NCI-H774 (cell line): ENCODE measurements at regions not wholly inside any gene's neighbourhood (a gene's known extent, or its start where the extent isn't known, plus 50 kb on each side); places are given as distances from the start of the nearest gene placed in this dataset.

Source experiments
- DNase-seq: peaks from one replicate; lab custom pipeline; 2025; lab: John Stamatoyannopoulos, UW

DNA sequence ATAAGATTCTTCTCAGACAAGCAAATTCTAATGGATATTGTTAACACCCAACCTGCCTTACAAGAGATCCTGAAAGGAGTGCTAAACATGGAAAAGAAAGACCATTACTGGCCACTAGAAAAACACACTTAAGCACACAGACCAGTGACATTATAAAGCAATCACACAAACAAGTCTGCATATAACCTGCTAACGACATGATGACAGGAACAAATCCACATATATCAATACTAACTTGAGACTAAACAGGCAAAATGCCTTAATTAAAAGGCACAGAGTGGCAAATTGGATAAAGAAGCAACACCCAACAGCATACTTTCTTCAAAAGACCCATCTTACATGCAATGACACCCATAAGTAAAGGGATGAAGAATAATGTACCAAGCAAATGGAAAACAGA, 100.5 kb upstream of the PCDH18 start:
- DNase-seq, result no peak

DNA sequence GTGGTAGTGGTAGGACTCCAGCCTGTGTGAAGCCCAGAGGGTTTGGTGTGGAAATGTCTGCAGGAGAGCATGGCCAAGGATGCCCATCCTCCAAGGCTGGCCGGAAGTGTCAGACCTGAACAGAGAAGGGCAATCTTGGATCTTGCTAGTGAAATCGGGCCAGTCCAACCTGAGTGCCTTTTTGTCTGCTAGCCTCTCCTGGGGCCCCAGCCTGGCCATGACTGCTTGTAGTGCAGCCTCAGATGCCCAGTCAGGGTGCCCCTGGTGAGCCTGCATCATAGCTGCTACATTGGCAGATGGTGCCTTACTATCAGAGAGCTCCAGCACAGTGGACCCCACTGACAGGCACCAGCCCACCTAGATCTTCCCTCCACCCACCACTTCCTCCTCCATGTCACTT, 99.3 kb upstream of the PCDH18 start:
- DNase-seq, result no peak

DNA sequence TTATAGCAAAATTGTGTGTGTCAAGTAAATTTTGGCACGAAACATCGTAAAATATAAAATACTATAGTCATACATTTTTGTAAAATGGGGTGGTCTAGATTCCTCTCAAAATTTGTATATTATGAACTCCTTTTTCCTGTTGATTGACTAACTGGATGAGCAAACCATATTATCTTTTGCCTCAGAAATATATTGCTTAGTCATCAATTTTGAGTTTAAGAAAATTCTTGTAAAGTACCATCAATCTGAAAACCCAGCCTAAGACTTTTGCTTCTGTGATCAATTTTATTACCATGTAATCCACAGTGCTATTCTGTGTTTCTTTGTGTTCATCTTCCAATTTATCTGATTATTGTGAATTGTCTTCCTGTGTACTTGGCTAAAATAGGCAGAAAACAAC, 98.0 kb upstream of the PCDH18 start:
- DNase-seq, result no peak

DNA sequence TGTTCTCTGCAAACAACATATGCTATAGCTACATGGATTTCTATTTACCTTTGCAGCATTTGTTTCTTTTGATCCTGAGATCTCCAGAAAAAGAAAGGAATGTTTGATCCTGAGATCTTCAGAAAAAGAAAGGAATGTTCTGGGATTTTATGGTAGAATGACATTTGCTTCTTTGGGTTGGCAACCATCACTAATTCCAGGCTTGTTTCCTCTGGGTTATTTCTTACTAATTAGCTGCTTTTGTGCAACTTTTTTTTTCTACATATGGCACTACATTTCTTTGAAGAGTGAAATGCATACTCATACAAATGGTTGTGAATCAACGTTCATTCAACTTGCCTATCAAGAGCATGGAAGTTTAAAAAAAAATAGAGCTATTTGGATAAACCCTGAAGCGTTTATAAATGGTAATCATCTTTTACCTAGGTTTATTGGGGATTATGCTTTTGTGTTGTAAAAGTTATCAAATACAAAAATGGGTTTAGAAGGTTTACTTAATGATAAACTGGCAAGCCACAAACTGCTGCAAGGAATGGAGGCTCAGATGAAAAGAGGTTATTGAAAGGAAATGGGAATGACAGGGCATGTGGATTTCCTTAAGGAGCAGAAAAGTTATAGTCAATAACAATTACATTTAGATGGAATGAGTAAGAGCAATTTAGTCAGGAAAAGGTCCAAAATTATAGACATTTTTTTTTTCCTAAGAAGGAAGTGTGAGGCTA, 95.6 kb upstream of the PCDH18 start:
- no peak for DNase-seq

DNA sequence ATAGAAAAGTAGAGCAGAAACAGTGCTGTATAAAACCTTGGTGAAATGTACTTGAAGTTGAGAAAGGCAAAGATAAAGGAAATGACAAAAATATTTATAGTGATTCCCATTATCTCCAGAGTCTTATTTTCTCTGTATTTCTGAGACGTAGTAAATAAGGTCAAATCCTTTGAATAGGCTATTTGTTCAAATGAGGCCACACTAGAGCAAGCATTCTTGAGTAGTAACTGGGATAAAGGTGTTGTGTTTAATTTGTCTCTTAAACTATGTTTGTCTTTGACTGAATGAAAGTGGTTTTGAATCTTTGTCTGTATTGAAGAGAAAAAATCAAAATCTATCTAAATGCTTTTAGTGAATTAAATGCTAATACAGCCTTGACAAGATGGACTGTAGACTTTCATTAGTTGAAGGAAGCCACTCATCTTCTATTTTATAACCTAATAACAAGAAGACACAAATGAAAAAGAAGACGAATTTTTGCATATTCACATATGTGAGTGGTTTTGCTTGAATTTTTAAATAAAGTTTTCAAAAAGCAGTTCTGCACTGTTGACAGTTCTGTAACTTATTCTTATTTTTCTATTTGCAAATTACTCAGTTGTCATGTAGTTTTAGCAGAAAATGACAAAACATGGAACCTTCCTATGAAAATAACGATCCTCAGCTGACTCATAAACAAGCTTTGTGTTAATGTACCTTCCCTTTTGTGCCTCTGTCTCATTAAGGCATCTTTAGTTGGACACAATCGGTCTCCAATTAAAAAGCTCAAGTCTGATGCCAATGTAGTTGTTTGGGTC, 94.8 kb upstream of the PCDH18 start:
- DNase-seq, result no peak

DNA sequence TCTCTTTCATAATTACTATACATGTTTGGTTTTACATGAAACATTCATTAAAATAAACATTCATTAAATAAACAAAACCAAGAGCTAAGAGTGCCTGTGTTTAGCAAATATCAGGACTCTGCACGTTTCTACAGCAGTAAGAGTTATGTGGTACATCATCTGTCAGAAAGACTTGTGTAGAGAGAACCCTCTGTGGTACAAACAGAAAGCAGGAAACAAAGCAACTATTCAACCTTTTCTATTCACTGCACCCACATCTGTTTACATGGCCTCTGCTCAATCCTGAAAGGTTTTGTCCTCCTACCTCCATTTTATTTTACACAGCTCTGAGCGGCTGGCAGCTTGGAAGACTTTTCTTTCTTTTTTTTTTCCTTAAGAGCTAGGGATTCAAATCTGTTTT, 90.7 kb upstream of the PCDH18 start:
- peak; percentile 31 for DNase-seq

DNA sequence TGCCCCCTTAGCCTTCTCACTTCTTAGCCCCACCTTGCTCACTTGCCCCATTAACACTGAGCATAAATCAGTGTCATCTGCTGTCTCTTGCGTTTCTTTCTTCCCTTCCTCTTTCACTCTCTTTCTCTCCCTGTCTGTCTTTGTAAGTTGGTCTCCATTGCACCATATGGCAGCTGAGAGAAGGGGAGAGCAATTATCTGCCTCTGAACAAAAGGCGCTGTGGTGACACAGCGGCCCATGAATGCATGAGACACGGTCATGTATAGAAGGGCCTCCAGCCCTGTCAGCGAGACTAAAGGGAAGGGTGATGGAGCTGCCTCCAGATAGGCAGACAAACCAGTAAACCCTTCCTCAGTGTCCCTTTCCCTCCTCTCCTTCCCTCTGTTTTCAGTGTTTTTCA, 88.8 kb upstream of the PCDH18 start:
- peak; percentile 34 for DNase-seq

DNA sequence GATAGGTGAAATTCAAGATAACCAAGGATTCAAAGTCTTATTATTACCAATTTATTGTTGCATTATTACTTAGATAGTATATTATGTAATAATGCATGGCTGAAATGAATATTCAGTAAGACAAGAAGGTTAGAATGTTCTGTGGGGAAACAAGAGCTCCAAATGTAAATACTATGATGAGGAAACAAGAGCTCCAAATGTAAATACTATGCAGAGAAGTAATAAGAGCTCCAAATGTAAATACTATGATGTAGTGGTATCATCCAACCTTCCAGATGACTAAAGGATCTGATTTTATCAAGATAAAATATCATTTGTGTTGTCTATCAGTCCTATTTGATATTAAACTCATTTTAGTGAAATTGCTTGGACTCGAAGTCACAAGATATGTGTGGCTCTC, 82.2 kb upstream of the PCDH18 start:
- no peak for DNase-seq

DNA sequence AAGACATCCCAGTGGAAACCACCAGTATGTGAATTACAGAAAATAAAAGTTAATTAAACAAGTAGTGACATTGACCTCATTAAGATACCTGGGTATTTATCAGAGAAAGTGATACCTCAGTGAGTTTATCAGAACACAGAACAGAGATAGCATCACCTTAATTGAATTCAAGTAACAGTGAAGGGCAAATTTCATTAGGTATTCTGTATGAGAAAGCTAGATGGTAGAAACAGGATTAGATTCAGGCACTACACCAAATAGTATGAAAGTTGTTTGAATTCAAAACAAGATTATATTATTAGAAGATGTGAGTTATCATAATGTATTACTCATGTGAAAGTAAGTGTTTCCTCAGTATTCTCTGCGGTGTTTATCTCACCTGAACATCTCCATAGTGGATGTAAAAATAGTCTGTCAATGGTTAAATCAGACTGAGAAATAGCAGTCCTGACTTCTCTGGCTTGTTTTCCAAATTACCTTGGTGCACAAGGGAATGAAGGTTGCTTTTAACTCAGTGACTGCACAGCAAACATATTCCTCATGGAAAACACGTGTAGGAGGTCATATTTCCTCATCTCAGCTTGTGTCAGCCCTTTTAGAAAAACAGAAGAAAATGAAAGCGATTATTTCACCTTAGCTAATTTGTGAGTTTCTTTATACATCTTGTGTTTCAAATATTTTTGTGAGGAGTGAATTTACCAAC, 79.9 kb upstream of the PCDH18 start:
- no peak for DNase-seq

DNA sequence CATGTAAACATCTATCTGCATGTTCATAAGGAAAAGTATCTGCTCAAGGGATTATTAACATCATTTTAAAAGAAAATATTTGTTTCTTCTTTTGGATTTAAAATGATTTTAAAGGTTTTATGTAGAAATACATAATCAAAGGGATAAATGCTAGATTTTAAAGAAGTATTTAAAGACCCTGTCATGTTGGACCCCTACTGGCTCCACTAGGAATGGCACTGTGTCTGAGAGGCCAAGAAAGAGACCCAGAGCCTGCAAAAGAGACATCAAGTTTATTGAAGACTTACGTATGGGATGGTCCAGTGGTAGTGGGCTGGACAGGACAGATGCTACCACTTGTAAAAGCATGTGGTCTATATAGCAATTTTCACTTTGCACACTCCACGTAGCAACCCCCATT, 78.7 kb upstream of the PCDH18 start:
- no peak for DNase-seq

DNA sequence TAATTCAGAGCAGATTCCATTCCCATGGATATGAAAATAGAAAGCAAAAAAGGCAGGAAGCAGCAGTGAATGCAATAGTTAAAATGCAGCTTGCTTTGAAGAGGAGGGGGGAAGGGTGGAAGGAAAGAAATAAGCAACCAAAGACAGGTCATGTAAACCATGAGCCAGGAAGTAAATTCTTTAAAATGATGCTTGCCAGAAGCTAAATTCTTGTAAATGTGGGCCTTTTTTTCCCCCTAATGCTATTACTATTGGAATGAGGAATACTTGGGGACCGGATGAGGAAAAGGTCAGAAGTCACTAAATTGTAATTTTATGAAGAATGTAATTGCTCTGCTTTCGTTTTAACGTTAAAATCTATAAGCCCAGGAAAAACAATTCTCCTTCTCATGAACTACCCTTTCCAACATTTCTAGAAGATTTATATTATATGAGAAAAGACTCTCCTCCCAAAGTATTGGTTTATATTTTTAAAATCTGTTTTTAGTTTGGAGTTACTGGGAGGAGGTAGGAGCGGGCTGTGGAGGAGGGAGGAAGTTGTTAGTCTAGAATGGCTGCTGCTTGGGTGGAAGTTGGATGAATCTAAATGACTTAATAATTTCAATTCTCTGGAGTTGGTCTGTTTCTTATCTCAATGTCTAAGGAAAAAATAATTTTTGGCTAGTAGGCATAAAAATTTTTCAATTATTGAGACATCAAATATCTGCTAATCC, 77.6 kb upstream of the PCDH18 start:
- no peak for DNase-seq

DNA sequence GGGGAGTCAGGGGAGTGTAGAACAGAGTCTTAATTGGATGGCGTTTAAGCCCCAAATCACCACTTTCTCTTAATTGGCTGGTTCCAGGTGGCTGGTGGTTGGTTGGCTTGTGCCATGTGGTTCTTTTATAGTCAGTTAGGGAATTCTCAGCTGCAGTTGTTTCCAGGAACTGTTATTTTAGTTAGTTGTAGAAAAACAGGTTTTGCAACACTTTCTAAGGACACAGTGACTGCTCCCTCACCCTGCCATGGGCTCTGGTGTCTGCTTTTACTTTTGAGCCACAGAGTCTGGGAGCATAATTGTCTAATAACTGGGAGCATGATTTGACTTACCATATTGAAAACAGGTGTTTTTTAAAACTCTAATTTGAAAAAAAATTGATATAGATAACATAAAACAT, 75.8 kb upstream of the PCDH18 start:
- no peak for DNase-seq

DNA sequence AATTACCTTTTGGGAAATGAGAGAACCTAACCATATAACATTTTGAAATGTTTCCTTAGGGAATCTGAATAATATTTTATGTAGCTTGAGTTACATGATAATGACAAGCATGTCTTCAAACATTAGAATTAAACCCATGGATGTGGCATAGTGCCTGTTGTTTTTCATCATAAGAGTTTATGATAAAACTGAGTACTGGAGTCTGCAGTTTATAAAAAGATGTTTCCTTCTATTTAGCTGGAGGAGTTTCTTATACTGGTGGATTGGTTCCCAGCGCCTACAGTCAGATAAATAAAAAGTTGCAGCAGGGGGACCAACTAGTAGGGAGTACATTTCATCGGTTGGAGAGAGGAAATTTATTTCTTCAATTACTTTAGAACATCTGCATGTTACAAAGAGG, 70.1 kb upstream of the PCDH18 start:
- no peak for DNase-seq

DNA sequence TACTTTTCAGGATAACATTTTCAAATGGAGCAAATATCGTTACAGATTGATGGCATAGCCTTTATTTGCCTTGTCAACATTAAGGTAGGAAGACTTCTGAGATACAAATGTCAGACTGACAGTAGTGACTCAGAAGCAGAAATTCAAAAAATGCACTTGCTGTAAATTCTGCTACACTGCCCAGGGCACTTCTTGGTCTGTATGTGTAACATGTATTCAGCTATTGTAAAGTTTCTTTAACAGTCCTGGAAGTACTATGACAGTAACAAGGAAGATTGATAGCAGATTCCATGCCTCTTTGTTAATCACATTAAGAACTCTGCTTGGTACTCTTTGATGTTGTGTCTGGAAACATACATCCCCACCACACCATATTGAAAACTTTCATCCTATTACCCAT, 69.6 kb upstream of the PCDH18 start:
- no peak for DNase-seq

DNA sequence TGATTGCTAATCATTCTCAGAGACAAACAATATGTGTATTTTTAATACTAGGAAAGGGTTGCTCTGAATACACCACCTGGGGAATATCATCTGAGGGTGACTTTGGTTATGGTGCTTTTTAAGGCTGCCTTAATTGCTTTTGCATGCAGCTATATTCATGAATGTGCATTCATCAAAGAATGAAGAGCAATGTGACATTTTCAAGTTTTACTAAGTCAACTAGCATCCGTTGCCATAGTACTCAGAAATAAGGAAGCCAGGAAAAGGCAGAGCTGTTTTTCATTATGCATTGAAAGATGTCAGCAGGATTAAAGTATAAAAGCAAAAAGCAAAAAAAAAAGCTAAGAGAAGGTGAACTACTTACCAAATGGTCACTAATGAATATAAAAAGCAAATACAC, 67.4 kb upstream of the PCDH18 start:
- DNase-seq, result no peak

DNA sequence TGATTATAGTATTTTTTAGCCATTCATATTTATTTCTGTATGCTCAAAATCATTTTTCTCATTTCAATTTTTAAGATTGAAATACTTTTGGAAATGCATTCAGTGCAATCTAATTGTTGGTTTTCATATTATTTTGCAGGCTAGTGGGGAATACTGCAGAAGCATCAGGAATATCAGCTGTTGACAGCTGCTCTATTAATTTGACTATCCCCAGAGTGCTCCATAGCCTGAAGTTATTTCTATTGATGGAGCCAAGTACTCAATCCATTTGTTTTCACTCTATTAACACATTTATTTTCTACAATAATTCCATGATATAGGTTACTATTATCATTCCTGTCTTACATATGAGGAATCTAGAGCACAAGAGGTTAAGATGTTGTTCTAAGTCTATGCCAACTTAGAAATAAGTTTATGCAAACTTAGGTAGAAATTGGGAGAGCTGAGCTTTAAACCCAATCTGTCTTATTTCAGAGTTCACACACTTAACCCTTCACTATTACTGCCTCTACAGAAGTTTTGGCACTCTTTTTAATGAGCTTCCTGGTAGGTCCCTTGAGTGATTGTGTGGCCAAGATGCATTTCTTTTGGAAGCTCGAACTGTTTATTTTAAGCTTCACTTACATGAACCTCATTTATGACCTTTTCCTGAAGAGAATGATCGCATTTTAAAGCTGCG, 65.6 kb upstream of the PCDH18 start:
- DNase-seq, result no peak

DNA sequence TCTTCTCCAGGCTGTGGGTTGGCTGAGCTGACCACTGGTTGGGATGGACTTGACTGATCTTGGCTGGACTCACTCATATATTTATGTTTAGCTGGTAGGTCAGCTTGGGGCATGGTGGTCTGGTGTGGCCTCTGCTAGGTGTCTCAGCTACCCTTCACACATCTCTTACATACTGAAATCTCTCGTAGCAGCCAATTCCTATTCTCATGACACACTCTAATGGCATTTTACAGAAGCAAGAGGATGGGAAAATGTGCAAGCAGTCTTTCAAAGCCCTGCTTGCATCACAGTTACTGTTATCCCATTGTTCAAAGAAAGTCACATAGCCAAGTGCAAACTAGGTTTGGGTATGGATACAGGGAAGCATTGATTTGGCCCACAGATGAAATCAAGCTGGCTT, 55.5 kb upstream of the PCDH18 start:
- no peak for DNase-seq

DNA sequence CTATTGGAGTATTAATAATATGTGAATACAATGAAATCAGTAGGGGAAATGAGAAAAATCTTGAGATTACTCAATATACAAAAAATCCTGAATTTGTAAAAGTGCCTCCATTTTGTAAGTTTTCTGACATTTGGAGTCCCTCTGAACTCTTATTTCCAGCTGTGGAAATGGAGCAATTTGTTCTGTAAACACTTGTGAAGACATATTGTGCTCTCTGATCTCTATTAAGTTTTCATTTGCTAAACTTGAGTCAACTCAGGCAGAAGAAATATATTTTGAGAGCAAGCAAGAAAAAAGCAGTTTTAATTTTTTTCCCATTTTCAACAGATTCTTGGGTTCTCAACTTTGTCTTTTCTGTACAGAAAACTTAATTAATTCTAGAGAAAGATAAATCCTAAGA, 51.4 kb upstream of the PCDH18 start:
- no peak for DNase-seq
